ENCODE measurements at regions not wholly inside any gene's neighbourhood (a gene's known extent, or its start where the extent isn't known, plus 50 kb on each side); places are given as distances from the start of the nearest gene placed in this dataset.

- TF ChIP-seq POLR2AphosphoS5 (IDR thresholded peaks at IDR 0.05; ENCODE audit: low read depth, low read length): no peak
- no peak for TF ChIP-seq CTCF (IDR thresholded peaks at IDR 0.05; ENCODE audit: control extremely low read depth in 1 of 3, insufficient read depth in 1 of 3, low read depth in 1 of 3, low read length in 3 of 3)
- no peak for TF ChIP-seq SP1 (IDR thresholded peaks at IDR 0.05; ENCODE audit: low read depth, low read length)
- no peak for TF ChIP-seq RAD21 (IDR thresholded peaks at IDR 0.05 in 1 of 2, conservative IDR thresholded peaks at IDR 0.05 in 1 of 2; ENCODE audit: low read depth in 2 of 2, low read length in 2 of 2)
Observed at GRCh38 chr2:103367877-103368276, 606.0 kb downstream of the TMEM182 start.
